ENCODE measurements at regions not wholly inside any gene's neighbourhood (a gene's known extent, or its start where the extent isn't known, plus 50 kb on each side); places are given as distances from the start of the nearest gene placed in this dataset.

DNA sequence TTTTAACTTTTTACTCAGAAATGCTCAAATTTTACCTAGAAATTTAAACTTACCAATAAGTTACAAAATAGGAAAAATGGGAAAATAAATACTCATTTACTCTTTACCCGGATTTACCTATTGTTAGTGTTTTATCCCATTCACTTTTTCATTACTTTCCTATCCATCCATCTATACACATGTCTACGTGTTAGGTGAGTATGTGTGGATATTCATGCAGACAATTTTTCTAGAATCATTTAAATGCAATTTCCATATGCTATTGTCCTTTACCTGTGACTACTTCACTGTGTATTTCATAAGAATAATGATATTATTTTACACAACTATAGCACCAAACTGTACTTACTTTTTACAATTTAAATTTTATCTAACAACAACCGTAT is 896.6 kb upstream of the INTU start:
- TF ChIP-seq, protein P1, sequence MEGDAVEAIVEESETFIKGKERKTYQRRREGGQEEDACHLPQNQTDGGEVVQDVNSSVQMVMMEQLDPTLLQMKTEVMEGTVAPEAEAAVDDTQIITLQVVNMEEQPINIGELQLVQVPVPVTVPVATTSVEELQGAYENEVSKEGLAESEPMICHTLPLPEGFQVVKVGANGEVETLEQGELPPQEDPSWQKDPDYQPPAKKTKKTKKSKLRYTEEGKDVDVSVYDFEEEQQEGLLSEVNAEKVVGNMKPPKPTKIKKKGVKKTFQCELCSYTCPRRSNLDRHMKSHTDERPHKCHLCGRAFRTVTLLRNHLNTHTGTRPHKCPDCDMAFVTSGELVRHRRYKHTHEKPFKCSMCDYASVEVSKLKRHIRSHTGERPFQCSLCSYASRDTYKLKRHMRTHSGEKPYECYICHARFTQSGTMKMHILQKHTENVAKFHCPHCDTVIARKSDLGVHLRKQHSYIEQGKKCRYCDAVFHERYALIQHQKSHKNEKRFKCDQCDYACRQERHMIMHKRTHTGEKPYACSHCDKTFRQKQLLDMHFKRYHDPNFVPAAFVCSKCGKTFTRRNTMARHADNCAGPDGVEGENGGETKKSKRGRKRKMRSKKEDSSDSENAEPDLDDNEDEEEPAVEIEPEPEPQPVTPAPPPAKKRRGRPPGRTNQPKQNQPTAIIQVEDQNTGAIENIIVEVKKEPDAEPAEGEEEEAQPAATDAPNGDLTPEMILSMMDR (IDR thresholded peaks at IDR 0.05; ENCODE audit: low read length), result no peak
- TF ChIP-seq EZH2phosphoT487 (IDR thresholded peaks at IDR 0.05; ENCODE audit: low read length), result no peak
- TF ChIP-seq EZH2 (optimal IDR thresholded peaks at IDR 0.05; ENCODE audit: low read depth, low read length), result no peak
